H9 (cell line): ENCODE measurements at regions not wholly inside any gene's neighbourhood (a gene's known extent, or its start where the extent isn't known, plus 50 kb on each side); places are given as distances from the start of the nearest gene placed in this dataset.

Experiments used
- DNase-seq: peaks from one replicate; pipeline ENCODE4 v3.0.0-alpha.2; 2017
- H2AFZ ChIP-seq: one replicate; pipeline ENCODE4 v1.6.1; 2013; ENCODE audit warnings: mild to moderate bottlenecking, low read length, control low read depth, moderate library complexity
- H2AK5ac ChIP-seq: 2 replicates; pipeline ENCODE4 v1.6.1; 2013; ENCODE audit warnings: low read length, control low read depth, mixed read lengths; ENCODE audit not compliant: insufficient read length
- H2BK120ac ChIP-seq: one replicate; pipeline ENCODE4 v1.6.1; 2013; ENCODE audit warnings: low read depth, mild to moderate bottlenecking, low read length, control low read depth, inconsistent platforms; ENCODE audit not compliant: poor library complexity, severe bottlenecking
- H2BK12ac ChIP-seq: 2 replicates; pipeline ENCODE4 v1.6.1; 2013; ENCODE audit warnings: low read length, control low read depth, mixed read lengths, low read depth; ENCODE audit not compliant: insufficient read length
- H2BK15ac ChIP-seq: 2 replicates; pipeline ENCODE4 v1.6.1; 2013; ENCODE audit warnings: low read depth, low read length, control low read depth
- H2BK20ac ChIP-seq: one replicate; pipeline ENCODE4 v1.6.1; 2013; ENCODE audit warnings: low read depth, mild to moderate bottlenecking, low read length, control low read depth, inconsistent platforms; ENCODE audit not compliant: poor library complexity, severe bottlenecking
- H2BK5ac ChIP-seq: 2 replicates; pipeline ENCODE4 v1.6.1; 2013; ENCODE audit warnings: low read length, control low read depth, mixed read lengths; ENCODE audit not compliant: insufficient read length
- H3K14ac ChIP-seq: 2 replicates; pipeline ENCODE4 v1.6.1; 2013; ENCODE audit warnings: low read length, control low read depth; ENCODE audit not compliant: insufficient read depth
- H3K18ac ChIP-seq: 2 replicates; pipeline ENCODE4 v1.6.1; 2013; ENCODE audit warnings: low read depth, mild to moderate bottlenecking, mixed read lengths, low read length, control low read depth; ENCODE audit not compliant: insufficient read length
- H3K23ac ChIP-seq: 2 replicates; pipeline ENCODE4 v1.6.1; 2013; ENCODE audit warnings: low read length, control low read depth, mixed read lengths, low read depth; ENCODE audit not compliant: insufficient read length
- H3K23me2 ChIP-seq: 2 replicates; pipeline ENCODE4 v1.6.1; 2013; ENCODE audit warnings: low read depth, mild to moderate bottlenecking, mixed read lengths, low read length, control low read depth; ENCODE audit not compliant: insufficient read length, poor library complexity, severe bottlenecking
- H3K27ac ChIP-seq: 2 replicates; pipeline ENCODE4 v1.5.1; 2013; ENCODE audit warnings: low read length, control low read depth, mixed read lengths, low read depth; ENCODE audit not compliant: insufficient read length
- H3K27me3 ChIP-seq: 2 replicates; pipeline ENCODE4 v1.6.1; 2013; ENCODE audit warnings: low read length, control low read depth, inconsistent platforms; ENCODE audit not compliant: insufficient read depth
- H3K4ac ChIP-seq: 2 replicates; pipeline ENCODE4 v1.6.1; 2013; ENCODE audit warnings: low read depth, mild to moderate bottlenecking, control low read depth, inconsistent platforms, low read length, moderate library complexity
- H3K4me1 ChIP-seq: 2 replicates; pipeline ENCODE4 v1.6.1; 2013; ENCODE audit warnings: low read length, control low read depth, inconsistent platforms; ENCODE audit not compliant: insufficient read depth
- H3K4me2 ChIP-seq: 2 replicates; pipeline ENCODE4 v1.6.1; 2013; ENCODE audit warnings: low read length, control low read depth, mixed read lengths; ENCODE audit not compliant: insufficient read length, insufficient read depth
- H3K56ac ChIP-seq: 2 replicates; pipeline ENCODE4 v1.6.1; 2013; ENCODE audit warnings: low read depth, mild to moderate bottlenecking, mixed read lengths, low read length, control low read depth; ENCODE audit not compliant: insufficient read length
- H3K79me1 ChIP-seq: 2 replicates; pipeline ENCODE4 v1.6.1; 2013; ENCODE audit warnings: low read depth, mild to moderate bottlenecking, moderate library complexity, low read length, control low read depth, inconsistent platforms; ENCODE audit not compliant: insufficient read depth, poor library complexity, severe bottlenecking
- H3K79me2 ChIP-seq: 2 replicates; pipeline ENCODE4 v1.6.1; 2013; ENCODE audit warnings: low read length, control low read depth, inconsistent platforms; ENCODE audit not compliant: insufficient read depth
- H3K9ac ChIP-seq: 2 replicates; pipeline ENCODE4 v1.6.1; 2013; ENCODE audit warnings: low read length, control low read depth, mixed read lengths; ENCODE audit not compliant: insufficient read length; ENCODE audit errors: extremely low read depth
- H3K9me3 ChIP-seq: one replicate; pipeline ENCODE4 v1.6.1; 2013; ENCODE audit warnings: low read depth, low read length, inconsistent platforms; ENCODE audit not compliant: control insufficient read depth
- H3T11ph ChIP-seq: one replicate; pipeline ENCODE4 v1.6.1; 2013; ENCODE audit warnings: mild to moderate bottlenecking, low read length, control low read depth, inconsistent platforms
- H4K20me1 ChIP-seq: one replicate; pipeline ENCODE4 v1.6.1; 2013; ENCODE audit not compliant: control insufficient read depth, insufficient read length, insufficient read depth
- H4K5ac ChIP-seq: 2 replicates; pipeline ENCODE4 v1.6.1; 2013; ENCODE audit warnings: low read depth, mild to moderate bottlenecking, mixed read lengths, low read length, control low read depth; ENCODE audit not compliant: insufficient read length
- H4K8ac ChIP-seq: replicated peaks from 2 replicates; pipeline ENCODE4 v1.6.1; 2013; ENCODE audit warnings: low read length, control low read depth, mixed read lengths, low read depth; ENCODE audit not compliant: insufficient read length
- H4K91ac ChIP-seq: 2 replicates; pipeline ENCODE4 v1.6.1; 2013; ENCODE audit warnings: low read depth, mild to moderate bottlenecking, moderate library complexity, mixed read lengths, low read length, control low read depth; ENCODE audit not compliant: insufficient read length
- H3K27ac Mint-ChIP-seq, 3 experiments: 2 replicates in 2 of 3; 3 replicates in 1 of 3; pipeline ENCODE4 v1.8.0; 2020 to 2021; ENCODE audit warnings: mixed read lengths in 3 of 3, mild to moderate bottlenecking in 1 of 3, moderate library complexity in 1 of 3
- H3K27me3 Mint-ChIP-seq: 2 replicates; pipeline ENCODE4 v1.8.0; 2021; ENCODE audit warnings: low read depth, mild to moderate bottlenecking, moderate library complexity, mixed read lengths
- H3K36me3 Mint-ChIP-seq, 3 experiments: 2 replicates in 2 of 3; 3 replicates in 1 of 3; pipeline ENCODE4 v1.8.0; 2020 to 2021; ENCODE audit warnings: low read depth in 3 of 3, mixed read lengths in 3 of 3; ENCODE audit not compliant: insufficient read depth in 1 of 3
- H3K4me1 Mint-ChIP-seq, 2 experiments: 2 replicates each; pipeline ENCODE4 v1.8.0; 2020; ENCODE audit warnings: mixed read lengths in 2 of 2
- H3K4me3 Mint-ChIP-seq, 2 experiments: 2 replicates in 1 of 2; 3 replicates in 1 of 2; pipeline ENCODE4 v1.8.0; 2020 to 2021; ENCODE audit warnings: mild to moderate bottlenecking in 2 of 2, mixed read lengths in 2 of 2, moderate library complexity in 1 of 2
- H3K9me3 Mint-ChIP-seq, 2 experiments: 2 replicates in 1 of 2; 3 replicates in 1 of 2; pipeline ENCODE4 v1.8.0; 2020; ENCODE audit warnings: mild to moderate bottlenecking in 2 of 2, mixed read lengths in 2 of 2, moderate library complexity in 1 of 2
- WGBS: extraction: QIAGEN DNeasy Blood & Tissue Kit; methylation state at CpG from one replicate; pipeline ENCODE4 v1.1.7; 2013; ENCODE audit warnings: missing lambda C conversion rate, low lambda C conversion rate, mixed read lengths; ENCODE audit not compliant: insufficient read length; ENCODE audit errors: extremely low coverage; 5-methylcytosine and 5-hydroxymethylcytosine counted together
- TF ChIP-seq, protein P1 (sequence below): fragments of 200-600 bp; sonication (generic); conservative IDR thresholded peaks from 3 replicates; pipeline ENCODE4 v1.8.0; 2021; ENCODE audit warnings: antibody characterized with exemption, mild to moderate bottlenecking

DNA sequence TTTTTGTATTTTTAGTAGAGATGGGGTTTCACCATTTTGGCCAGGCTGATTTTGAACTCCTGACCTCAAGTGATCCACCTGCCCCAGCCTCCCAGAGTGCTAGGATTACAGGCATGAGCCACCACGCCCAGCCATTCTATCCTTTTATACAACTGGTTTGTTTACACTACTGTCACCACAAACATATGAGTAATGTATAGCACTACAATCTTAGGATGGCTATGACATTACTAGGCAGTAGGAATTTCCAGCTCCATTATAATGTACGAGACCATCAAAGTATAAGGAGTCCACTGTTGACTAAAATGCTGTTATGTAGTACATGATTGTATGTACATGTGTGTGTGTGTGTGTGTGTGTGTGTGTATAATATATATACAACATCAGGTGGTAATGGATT is 1126.1 kb upstream of the LRRN3 start:
- no peak overlapping the region for H2BK12ac ChIP-seq
- no peaks in the 10 kb centered on the region; a peak in 1 of 5 replicates for H3K9me3 Mint-ChIP-seq
- no peak overlapping the region for H3K18ac ChIP-seq
- no peak overlapping the region for H3K4me3 Mint-ChIP-seq
- no peaks in the 10 kb centered on the region for H3K4me1 Mint-ChIP-seq
- no peak overlapping the region for H3K4me2 ChIP-seq
- TF ChIP-seq, protein P1, sequence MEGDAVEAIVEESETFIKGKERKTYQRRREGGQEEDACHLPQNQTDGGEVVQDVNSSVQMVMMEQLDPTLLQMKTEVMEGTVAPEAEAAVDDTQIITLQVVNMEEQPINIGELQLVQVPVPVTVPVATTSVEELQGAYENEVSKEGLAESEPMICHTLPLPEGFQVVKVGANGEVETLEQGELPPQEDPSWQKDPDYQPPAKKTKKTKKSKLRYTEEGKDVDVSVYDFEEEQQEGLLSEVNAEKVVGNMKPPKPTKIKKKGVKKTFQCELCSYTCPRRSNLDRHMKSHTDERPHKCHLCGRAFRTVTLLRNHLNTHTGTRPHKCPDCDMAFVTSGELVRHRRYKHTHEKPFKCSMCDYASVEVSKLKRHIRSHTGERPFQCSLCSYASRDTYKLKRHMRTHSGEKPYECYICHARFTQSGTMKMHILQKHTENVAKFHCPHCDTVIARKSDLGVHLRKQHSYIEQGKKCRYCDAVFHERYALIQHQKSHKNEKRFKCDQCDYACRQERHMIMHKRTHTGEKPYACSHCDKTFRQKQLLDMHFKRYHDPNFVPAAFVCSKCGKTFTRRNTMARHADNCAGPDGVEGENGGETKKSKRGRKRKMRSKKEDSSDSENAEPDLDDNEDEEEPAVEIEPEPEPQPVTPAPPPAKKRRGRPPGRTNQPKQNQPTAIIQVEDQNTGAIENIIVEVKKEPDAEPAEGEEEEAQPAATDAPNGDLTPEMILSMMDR: no peak
- no peak overlapping the region for H3T11ph ChIP-seq
- no peaks in the 10 kb centered on the region for H3K79me2 ChIP-seq
- H3K9ac ChIP-seq: no peak overlapping the region
- H3K23me2 ChIP-seq: no peaks in the 10 kb centered on the region
- no peak overlapping the region for H4K5ac ChIP-seq
- no peak overlapping the region for H4K91ac ChIP-seq
- H3K27ac Mint-ChIP-seq: no peak overlapping the region
- no peak overlapping the region for H3K23ac ChIP-seq
- H2BK120ac ChIP-seq: no peak overlapping the region
- H2AFZ ChIP-seq: no peak overlapping the region
- no peaks in the 10 kb centered on the region for H4K20me1 ChIP-seq
- no peak overlapping the region for H3K56ac ChIP-seq
- H3K14ac ChIP-seq: no peak overlapping the region
- no CpG with 5 or more reads among the region's 2 CpGs for WGBS
- H3K27ac ChIP-seq: no peak overlapping the region
- no peak for DNase-seq
- H3K27me3 Mint-ChIP-seq: no peaks in the 10 kb centered on the region
- H3K79me1 ChIP-seq: no peaks in the 10 kb centered on the region
- no peak overlapping the region for H2BK15ac ChIP-seq
- no peaks in the 10 kb centered on the region for H3K9me3 ChIP-seq
- H4K8ac ChIP-seq: no peak overlapping the region
- H2BK20ac ChIP-seq: no peak overlapping the region
- no peak overlapping the region for H2BK5ac ChIP-seq
- H3K4me1 ChIP-seq: no peaks in the 10 kb centered on the region
- no peaks in the 10 kb centered on the region; a peak in 1 of 7 replicates for H3K36me3 Mint-ChIP-seq
- H3K27me3 ChIP-seq: no peaks in the 10 kb centered on the region
- H3K4ac ChIP-seq: no peak overlapping the region
- H2AK5ac ChIP-seq: no peak overlapping the region
